Right renal cortex interstitium (tissue), 3 donors: ENCODE measurements at regions not wholly inside any gene's neighbourhood (a gene's known extent, or its start where the extent isn't known, plus 50 kb on each side); places are given as distances from the start of the nearest gene placed in this dataset.
"Not testable (repeated sequence)": the region's sequence is repeated elsewhere in the genome, so short reads cannot be mapped to it uniquely, and the experiment has no call there.

Source experiments
- DNase-seq, 3 donors: peaks; one replicate each; pipeline ENCODE4 v3.0.0-alpha.2; 2013; ENCODE audit warnings: low read depth in 3 of 3, low spot score in 2 of 3

DNA sequence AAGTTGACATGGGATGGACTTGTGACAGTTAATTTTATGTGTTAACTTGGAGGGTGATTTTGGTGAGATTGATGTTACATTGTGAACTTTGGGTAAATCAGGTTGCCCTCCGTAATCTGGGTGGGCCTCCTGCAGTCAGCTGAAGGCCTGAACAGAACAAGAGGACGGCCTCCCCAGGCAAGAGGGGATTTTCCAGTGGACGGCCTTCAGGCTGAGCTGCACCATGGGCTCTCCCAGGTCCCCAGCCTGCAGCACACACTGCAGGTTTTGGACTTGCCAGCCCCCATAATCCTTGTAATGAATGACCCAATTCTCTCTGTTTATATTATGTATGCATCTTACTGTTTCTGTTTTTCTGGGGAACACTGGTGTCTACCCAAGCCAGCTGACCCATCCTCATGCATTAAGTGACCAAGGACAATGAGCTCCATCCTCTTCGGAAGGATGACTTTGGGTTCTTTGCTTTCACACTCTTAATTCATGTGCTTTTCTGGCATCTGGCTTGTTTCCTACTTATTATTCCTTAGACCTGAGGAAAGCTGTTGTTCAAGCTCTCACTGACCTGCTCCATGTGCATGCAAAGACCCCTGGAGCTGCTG lies 64.2 kb downstream of the DACT2 start:
- no peak for DNase-seq

DNA sequence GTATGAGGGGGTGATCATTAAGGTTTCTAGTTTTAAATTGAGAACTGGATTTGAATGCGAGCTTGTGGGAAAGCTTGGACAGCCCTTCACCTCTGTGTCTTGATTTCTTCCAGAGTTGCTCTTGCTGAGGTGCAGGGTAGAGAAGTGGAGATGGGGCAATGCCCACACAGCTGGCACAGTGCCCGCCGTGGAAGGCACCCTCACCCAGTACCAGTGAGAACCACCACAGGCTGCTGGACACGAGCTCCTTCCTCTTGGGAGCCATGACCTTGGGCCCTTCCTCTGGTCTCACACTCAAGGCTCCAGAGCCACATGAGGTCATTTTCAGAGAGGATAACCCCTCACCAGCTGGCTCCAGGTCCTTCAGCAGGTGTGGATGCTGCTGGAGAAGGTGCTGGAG lies 67.3 kb downstream of the DACT2 start:
- no peak for DNase-seq

DNA sequence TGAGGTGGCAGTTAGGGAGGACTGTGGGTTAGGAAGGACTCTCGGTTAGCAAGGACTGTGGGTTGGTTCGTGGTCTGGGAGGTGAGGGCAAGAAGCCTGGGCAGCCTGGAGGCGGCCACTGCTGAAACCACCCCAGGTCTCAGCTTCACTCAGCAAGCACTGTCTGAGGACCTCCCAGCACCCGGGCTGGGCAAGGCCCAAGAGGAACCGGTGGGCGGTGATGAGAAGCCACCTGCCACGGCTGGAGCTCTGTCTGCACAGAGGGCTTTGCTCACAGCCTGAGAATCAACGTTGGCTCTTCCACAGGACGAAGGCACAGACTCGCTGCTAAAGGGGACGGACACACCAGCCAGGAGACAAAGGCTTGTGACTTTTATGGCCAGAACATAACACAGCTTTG lies 69.3 kb downstream of the DACT2 start:
- DNase-seq = no peak

DNA sequence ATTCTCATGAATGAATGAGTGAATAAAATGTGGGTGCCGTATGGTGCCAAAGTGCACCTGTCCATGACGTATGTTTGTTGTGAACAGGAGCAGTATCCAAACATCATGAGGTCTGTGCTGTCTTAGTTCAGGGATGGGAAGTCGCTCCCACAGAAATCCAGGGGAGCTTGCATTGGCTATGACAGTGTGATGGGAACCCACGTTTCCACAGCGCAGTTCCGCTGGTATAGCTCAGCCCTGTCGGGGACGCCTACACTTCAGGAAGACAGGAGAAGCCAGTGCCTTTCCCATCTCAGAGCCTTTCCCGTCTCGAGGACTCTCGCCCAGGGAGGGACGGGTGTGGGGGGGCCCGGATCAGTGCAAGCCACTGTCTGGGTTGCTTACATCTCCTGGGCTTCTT lies 69.8 kb downstream of the DACT2 start:
- DNase-seq = no peak

DNA sequence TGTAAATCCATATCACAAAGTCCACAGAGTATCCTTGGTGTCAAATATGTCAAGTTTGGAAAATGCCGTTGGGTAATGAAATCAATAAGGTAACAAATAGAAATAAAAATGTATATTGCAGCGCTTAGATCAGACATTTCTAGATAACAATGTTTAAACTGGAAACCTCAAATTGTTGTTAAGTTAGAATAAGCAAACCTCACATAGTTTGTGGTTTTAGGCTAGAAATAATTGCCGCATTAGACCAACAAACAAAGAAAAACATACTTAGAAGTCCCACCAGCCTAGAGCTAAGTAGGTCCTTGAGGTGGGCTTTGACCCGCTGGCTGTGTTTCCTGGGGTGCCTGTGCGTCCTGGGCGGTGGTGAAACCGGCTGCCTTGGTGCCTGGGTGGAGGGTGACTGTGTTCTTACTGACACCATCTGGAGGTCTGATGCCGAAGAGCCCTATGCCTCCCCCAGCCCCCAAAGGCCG lies 71.4 kb downstream of the DACT2 start:
- DNase-seq = no peak

DNA sequence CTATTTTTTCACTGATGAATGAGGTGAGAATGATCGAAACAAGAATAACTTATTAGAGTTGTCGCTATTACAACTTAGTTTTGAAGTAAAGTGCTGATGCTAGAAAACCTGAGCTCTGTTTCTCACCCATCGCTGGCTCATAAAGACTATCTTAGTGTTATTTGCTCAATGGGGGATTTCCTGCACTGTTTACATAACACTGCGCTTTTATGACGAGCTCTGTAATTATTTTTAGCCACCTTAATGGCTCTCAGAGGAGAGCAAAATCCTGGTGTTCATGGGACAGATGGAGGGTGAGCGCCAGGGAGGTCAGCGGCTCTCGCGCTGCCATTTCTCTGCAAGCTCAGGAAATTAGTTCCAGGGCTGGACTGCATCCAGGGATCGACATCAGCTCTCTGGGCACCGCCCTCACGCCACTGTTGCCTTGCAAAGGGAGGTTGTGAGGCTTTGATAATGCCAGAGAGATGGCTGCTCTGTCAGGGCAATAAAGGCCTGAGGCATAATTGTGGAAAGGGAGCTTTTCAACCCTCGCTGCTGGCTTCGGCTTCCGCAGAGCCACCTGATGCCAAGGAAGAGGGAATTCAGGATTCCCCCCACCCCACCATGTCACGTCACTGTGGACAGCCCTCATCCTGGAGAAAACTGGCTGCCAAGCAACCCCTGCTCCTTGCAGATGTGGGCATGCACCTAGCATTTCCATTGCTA lies 72.0 kb downstream of the DACT2 start:
- no peak for DNase-seq

DNA sequence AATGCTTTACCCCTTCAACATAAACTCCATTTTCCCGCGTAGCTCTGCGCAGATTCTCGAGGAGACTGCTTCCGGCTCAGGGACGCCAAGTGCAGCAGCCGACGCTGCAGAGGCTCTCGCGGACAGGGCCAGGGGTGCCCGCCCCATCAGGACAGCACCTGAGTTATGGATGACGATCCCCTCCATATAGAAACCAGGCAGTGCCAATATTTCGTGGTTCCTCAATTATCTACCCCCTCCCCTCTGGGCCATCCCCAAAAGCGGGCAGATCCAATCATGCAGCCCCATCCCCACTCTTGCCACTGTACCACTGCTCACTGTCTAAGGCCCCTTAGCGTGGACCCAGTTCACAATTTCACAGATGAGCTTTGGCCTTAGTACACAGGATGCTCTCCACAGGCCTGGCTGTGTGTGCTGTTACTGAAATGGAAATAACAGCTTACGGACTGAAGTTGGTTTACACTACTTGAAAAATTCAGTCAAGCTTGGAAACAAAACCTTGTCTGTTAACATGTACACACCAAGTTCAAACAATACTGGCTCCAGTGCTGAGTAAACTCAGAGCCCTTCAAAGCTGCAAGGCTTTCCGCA lies 74.5 kb downstream of the DACT2 start:
- no peak for DNase-seq

DNA sequence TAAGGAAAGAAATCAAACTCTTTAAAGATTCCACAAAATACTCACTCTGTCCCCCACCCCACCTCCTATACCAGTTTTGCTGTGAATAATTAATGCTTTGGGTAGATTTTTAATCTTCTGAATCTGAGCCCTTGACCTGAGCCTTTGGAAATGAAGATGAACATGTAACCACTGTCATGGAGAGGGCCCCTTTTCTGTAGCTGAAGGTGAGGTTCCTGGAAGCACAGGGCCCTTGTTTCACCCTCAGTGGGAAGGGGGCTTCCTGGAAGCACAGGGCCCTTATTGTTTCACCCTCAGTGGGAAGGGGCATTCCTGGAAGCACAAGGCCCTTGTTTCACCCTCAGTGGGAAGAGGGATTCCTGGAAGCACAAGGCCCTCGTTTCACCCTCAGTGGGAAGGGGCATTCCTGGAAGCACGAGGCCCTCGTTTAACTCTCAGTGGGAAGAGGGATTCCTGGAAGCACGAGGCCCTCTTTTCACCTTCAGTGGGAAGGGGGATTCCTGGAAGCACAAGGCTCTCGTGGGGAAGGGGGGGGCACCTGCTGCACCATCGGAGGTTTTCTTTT lies 75.7 kb downstream of the DACT2 start:
- no peak for DNase-seq

DNA sequence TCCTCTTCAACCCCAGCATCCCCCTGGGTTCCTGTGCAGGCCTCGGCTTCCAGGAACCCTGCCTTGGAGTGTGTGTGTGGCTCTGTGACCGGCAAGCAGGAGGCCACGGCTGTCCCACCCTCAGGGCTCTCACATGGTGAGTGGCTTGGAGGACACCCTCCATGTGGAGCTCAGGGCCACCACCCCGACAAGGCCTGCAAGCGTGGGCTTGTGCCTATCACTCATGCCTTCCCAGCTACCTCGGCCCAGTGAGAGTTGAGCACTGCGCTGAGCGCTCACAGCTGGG lies 76.7 kb downstream of the DACT2 start:
- no peak for DNase-seq

DNA sequence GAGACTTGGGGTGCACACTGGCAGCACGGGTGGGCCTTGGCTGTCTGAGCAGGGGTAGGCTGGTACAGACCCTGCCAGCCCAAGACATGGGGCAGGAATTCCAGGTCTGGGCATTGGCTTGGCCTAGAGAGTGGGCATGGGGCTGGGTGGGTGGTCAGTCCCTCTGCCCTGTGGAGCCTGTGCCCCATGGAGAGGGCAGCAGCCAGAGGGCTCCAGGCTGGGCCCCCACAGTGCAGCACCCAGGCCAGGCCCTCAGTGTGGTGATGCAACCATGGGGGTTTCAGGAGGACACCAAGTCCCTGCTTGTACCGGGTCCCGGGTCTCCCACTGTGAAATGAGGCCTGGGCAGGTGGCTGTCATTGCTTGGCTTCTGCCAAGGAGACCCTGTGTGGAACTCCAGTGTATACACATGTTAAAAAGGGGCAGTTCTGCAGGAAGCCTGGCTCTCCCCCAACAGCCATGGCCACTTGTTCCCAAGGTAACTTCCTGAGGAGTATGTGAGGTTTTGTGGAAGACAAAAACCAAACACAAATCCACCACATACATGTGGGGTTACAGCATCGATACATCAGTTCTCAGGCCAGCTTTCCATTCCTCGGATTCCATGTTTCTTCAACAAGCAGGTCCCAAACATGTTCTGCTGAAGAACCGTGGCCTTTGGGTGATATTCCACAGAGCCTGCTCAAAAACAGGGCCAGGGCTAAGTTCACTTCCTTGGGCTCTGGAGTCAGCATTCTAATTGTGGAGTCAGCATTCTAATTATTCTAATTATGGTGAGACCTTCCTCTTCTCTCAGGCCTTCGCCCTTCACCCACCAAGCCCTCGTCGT lies 77.3 kb downstream of the DACT2 start:
- no peak for DNase-seq

DNA sequence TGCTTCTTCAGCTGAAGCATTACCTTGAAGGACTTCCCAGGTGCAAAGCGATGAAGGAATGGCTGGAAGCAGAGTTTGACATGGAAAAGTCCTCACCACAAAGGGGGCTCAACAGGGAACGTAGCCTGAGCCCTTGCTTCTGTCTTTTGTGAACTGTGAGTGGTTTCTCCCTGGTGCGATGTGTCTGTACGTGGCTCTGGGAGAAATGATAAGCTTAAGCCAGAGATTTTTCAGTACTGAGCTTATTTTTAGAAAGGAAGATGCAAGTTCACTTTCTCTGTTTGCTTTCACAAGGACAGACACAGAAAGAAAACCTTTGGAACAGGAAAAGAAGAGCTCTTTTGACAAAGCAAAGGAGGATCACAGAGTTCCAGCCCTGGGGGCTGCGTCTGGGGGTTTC lies 79.4 kb downstream of the DACT2 start:
- no peak for DNase-seq

DNA sequence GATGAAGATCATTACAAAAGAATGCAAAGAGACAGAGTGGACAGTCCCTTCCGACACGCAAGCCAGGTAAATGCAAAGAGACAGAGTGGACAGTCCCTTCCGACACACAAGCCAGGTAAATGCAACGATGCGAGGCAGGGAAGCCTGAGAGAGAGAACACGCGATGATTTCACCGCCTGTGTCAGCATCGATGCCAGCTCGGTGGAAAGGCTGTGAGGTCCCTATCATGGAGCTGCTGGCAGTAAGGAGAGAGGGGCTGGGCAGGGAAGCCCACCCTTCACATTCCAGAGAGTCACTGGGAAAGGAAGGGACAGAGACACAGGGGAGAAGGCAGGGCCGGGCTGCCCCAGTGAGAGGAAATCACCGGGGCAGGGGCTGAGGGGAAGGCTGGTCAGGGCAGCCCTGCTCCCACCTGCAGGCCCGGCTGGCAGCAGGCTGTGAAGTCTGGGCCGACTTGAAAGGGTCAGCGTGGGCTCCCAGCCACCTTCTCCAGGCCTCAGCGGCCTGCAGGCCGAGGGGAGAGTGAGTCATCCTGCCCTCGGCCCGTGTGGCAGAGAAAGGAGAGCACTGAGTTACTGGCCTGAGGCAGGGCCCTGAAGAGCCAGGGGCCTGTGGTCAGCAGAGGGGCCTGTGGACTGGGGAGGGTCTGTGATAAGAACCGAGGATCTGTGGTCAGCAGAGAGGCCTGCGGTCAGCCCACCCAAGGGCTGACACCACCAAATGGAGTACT lies 80.4 kb downstream of the DACT2 start:
- DNase-seq = no peak

DNA sequence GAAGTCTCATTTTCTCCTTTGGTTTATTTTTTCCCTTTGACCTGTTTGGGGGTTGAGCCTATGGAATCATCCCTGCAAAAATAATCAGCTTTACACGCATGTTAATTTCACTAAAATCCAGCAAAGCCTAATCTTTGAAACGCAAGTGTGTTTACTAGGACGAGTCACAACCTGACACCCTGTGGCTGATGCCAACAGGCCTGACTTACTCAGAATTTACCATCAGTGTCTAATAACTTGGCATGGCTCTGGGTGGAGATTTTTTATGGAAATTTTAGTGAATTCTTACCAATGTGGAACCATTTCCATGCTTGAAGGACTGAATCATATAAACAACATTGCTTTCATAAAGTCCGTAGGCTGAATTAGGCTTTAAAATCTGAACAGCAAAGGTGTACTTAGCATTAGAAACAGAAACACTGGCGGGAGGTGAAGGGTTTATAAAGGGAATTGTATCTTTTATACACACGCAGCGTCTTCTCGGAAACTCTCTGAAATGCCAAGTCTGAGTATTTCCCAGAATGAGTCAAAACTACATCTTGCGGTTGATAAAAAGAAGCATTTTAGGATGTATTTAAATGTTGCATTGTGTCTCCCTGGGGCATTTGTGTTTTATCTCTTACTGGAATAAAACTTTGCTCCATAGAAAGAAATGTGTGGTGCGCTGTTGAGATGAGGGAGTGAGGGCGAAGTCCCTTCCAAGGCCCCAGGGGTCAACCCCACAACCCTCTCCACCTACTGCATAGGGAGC lies 81.2 kb downstream of the DACT2 start:
- no peak for DNase-seq

DNA sequence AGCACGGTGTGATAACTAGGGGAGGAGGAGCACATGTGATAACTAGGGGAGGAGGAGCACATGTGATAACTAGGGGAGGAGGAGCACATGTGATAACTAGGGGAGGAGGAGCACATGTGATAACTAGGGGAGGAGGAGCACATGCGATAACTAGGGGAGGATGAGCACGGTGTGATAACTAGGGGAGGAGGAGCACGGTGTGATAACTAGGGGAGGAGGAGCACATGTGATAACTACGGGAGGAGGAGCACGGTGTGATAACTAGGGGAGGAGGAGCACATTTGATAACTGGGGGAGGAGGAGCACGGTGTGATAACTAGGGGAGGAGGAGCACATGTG lies 85.7 kb downstream of the DACT2 start:
- not testable (repeated sequence) for DNase-seq

DNA sequence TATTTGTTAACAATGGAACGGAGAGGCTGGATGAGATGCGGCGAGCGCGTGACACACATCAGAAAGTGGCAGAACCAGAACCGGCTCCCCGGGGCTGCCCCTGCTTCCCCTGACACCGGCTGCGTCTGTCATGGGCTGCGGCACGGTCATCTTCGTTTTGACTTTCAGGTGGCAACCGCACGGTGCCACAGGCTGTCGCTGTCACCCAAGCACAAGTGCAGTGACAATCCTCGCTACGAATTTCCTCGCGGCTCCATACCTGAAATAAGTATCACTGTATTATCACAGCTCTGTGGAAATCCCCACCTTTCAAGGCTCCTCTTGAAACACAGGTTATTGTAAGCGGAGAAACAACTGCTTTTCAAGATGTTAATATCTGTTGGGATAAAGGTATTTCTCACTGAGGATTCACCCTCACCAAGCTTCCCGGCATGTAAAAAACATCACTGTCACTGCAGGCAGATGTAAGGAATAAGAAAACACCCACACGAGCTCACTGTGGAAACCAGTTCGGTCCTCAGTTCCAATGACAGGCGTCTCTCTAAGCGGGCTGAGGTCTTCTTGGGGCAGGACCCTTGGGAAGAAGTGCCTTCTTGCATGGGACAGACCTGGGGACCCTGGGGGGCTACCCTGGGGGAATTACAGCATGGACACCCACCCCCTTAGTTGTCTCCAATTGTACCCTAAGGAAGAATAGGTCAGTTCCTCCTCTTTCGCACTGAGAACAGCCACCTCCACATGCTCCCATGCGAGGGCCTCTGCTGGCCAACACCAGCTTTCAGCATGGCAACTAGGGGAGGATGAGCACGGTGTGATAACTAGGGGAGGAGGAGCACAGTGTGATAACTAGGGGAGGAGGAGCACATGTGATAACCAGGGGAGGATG lies 86.3 kb downstream of the DACT2 start:
- no peak for DNase-seq

DNA sequence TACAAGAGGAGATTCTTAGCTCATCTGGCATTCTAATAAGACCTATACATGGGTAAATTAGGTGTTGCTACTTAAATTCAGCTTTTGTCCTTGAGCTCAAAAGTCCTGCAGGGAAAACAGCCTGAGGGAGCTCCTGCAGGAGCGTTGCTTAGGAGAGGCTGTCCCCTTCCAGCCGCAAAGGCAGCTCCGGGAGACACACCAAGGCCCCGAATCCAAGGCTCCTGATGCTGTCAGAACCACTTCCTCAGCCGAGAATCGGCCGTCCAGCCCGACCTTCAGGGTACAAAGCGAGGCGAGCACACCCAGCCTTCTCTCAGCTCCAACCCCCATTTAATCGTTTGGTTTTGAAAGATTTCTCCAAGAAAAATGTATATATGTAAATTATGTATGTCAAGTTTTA lies 87.0 kb downstream of the DACT2 start:
- DNase-seq = no peak

DNA sequence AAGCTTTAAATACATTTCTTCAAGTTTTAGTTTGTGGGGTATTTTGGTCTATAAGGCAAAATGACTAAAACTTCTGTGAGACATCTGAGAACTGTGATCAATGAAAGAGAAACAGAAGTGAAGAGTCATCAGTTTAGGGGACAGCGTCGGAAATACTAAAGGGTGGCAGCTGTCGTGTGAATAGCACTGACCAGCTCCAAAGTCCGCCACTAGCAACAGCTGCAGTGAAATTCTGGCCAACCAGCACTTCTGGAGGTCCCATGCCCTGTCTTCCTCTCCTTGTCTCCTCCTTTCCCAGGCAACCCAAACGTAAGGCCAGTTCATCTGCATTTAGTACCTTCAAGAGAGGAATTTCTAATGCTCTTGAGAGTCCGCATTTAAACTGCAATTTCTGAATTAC lies 87.5 kb downstream of the DACT2 start:
- DNase-seq = no peak

DNA sequence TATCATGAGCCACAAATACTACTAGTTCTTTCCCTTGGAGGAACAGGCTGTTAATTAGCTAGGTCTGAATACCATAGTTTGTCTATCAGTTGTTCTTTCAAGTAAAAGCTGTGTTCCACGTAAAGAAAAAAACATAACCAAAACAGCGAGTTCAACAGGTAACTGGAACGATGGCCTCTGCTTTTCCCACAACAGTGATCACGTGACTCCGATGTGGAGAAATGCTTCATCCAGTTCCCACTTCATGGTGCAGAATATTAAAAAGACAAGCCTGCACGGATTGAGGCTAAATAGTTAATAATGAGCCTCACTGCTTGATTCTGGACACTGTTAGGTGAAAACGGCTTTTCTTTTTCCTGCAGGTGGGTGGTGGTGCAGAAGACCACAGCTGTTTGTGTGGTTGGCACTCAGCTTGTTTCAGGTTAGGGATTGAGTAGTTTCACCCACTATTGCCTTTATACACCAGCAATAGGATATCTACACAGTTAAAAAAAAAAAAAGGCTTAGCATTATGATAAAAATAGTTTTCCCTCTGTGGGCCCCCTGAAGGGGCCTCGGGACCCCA lies 88.1 kb downstream of the DACT2 start:
- DNase-seq = no peak

DNA sequence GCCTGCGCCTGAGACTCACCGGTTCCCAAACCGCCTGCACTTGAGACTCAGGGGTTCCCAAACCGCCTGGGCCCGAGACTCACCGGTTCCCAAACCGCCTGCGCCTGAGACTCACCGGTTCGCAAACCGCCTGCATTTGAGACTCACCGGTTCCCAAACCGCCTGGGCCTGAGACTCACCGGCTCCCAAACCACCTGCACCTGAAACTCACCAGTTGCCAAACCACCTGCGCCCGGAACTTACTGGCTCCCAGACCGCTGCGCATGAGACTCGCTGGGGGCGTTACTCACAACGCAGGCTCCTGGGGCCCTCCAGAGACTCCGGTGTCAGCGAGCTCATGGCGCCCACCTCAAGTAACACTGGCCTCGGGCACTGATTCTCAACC lies 90.2 kb downstream of the DACT2 start:
- no peak for DNase-seq
